Activated CD4-positive, alpha-beta T cell treated with anti-CD3 and anti-CD28 coated beads, Interleukin-2, amount 10 ng/mL, durations not matched to agents 24 days and 14 days (primary cell): ENCODE measurements at regions not wholly inside any gene's neighbourhood (a gene's known extent, or its start where the extent isn't known, plus 50 kb on each side); places are given as distances from the start of the nearest gene placed in this dataset.
"Not testable (repeated sequence)": the region's sequence is repeated elsewhere in the genome, so short reads cannot be mapped to it uniquely, and the experiment has no call there.

Experiments
- DNase-seq: peaks from one replicate; pipeline ENCODE4 v3.0.0; 2022
- H3K27ac Mint-ChIP-seq: one replicate; pipeline ENCODE4 v1.8.0; 2022; ENCODE audit warnings: mild to moderate bottlenecking, mixed read lengths
- H3K27me3 Mint-ChIP-seq: one replicate; pipeline ENCODE4 v1.8.0; 2022; ENCODE audit warnings: mixed read lengths
- H3K36me3 Mint-ChIP-seq: one replicate; pipeline ENCODE4 v1.8.0; 2022; ENCODE audit warnings: low read depth, mild to moderate bottlenecking, mixed read lengths
- H3K4me1 Mint-ChIP-seq: one replicate; pipeline ENCODE4 v1.8.0; 2021; ENCODE audit warnings: mixed read lengths
- H3K4me3 Mint-ChIP-seq: one replicate; pipeline ENCODE4 v1.8.0; 2022; ENCODE audit warnings: mild to moderate bottlenecking, moderate library complexity, mixed read lengths
- H3K9me3 Mint-ChIP-seq: one replicate; pipeline ENCODE4 v1.8.0; 2021; ENCODE audit warnings: mixed read lengths
- intact Hi-C: fragments of 100-400 bp; cut with micrococcal nuclease; formaldehyde crosslinking; loops from one replicate; pipeline ENCODE4 v1.15.1; 2023

GRCh38 chr2:103402336-103402735 lies 640.5 kb downstream of the TMEM182 start:
- no peaks in the 10 kb centered on the region for H3K4me1 Mint-ChIP-seq
- no peaks in the 10 kb centered on the region for H3K36me3 Mint-ChIP-seq
- DNase-seq = no peak
- no peaks in the 10 kb centered on the region for H3K27me3 Mint-ChIP-seq
- H3K4me3 Mint-ChIP-seq = no peak overlapping the region
- intact Hi-C loops = no loop called here
- peaks cover 5% of the 10 kb centered on the region for H3K9me3 Mint-ChIP-seq
- H3K27ac Mint-ChIP-seq = no peak overlapping the region

- intact Hi-C loops = no loop called here
- peaks cover 5% of the 10 kb centered on the region for H3K9me3 Mint-ChIP-seq
- H3K27ac Mint-ChIP-seq = no peak overlapping the region
- no peaks in the 10 kb centered on the region for H3K27me3 Mint-ChIP-seq
- no peaks in the 10 kb centered on the region for H3K4me1 Mint-ChIP-seq
- DNase-seq = no peak
- H3K4me3 Mint-ChIP-seq = no peak overlapping the region
- H3K36me3 Mint-ChIP-seq = no peaks in the 10 kb centered on the region
These were observed 641.1 kb downstream of the TMEM182 start for GRCh38 chr2:103402944-103403343.

- H3K4me1 Mint-ChIP-seq, H3K27ac Mint-ChIP-seq, intact Hi-C loops, H3K9me3 Mint-ChIP-seq, H3K4me3 Mint-ChIP-seq, H3K27me3 Mint-ChIP-seq, H3K36me3 Mint-ChIP-seq, DNase-seq: not testable (repeated sequence)
These were observed 641.6 kb downstream of the TMEM182 start for GRCh38 chr2:103403388-103403787.

- intact Hi-C loops = no loop called here
- no peaks in the 10 kb centered on the region for H3K27me3 Mint-ChIP-seq
- H3K4me1 Mint-ChIP-seq = no peaks in the 10 kb centered on the region
- no peaks in the 10 kb centered on the region for H3K36me3 Mint-ChIP-seq
- H3K9me3 Mint-ChIP-seq = peaks cover 7% of the 10 kb centered on the region
- no peak overlapping the region for H3K4me3 Mint-ChIP-seq
- DNase-seq = no peak
- H3K27ac Mint-ChIP-seq = no peak overlapping the region
These were observed 648.4 kb downstream of the TMEM182 start for GRCh38 chr2:103410221-103410620.

GRCh38 chr2:103419506-103419905 lies 657.7 kb downstream of the TMEM182 start:
- DNase-seq = no peak
- no peak overlapping the region for H3K4me3 Mint-ChIP-seq
- intact Hi-C loops = no loop called here
- peaks cover 7% of the 10 kb centered on the region for H3K9me3 Mint-ChIP-seq
- H3K4me1 Mint-ChIP-seq = no peaks in the 10 kb centered on the region
- no peak overlapping the region for H3K27ac Mint-ChIP-seq
- no peaks in the 10 kb centered on the region for H3K36me3 Mint-ChIP-seq
- no peaks in the 10 kb centered on the region for H3K27me3 Mint-ChIP-seq

GRCh38 chr2:103423100-103423499 lies 661.3 kb downstream of the TMEM182 start:
- no peak overlapping the region for H3K4me3 Mint-ChIP-seq
- intact Hi-C loops = no loop called here
- H3K36me3 Mint-ChIP-seq = no peaks in the 10 kb centered on the region
- no peak for DNase-seq
- no peaks in the 10 kb centered on the region for H3K9me3 Mint-ChIP-seq
- H3K27ac Mint-ChIP-seq = no peak overlapping the region
- no peaks in the 10 kb centered on the region for H3K27me3 Mint-ChIP-seq
- no peaks in the 10 kb centered on the region for H3K4me1 Mint-ChIP-seq

- Mint-ChIP-seq H3K27ac (no peak overlapping the region), H3K36me3 (no peaks in the 10 kb centered on the region), H3K4me3 (no peak overlapping the region), H3K27me3 (no peaks in the 10 kb centered on the region), H3K9me3 (no peaks in the 10 kb centered on the region), H3K4me1 (no peaks in the 10 kb centered on the region)
- intact Hi-C loops = loop anchor here (5.0 kb wide), 1 partner anchor 35 kb away; no protein-coding TSS in a partner anchor
- DNase-seq = no peak
These were observed 665.7 kb downstream of the TMEM182 start for GRCh38 chr2:103427567-103427966.

GRCh38 chr2:103430191-103430590 lies 668.4 kb downstream of the TMEM182 start:
- no peak overlapping the region for H3K27ac Mint-ChIP-seq
- no peaks in the 10 kb centered on the region for H3K27me3 Mint-ChIP-seq
- H3K36me3 Mint-ChIP-seq = no peaks in the 10 kb centered on the region
- H3K9me3 Mint-ChIP-seq = peaks cover 3% of the 10 kb centered on the region
- no peak for DNase-seq
- no peak overlapping the region for H3K4me3 Mint-ChIP-seq
- H3K4me1 Mint-ChIP-seq = no peaks in the 10 kb centered on the region
- intact Hi-C loops = no loop called here

GRCh38 chr2:103435010-103435409 lies 673.2 kb downstream of the TMEM182 start:
- no peaks in the 10 kb centered on the region for H3K4me1 Mint-ChIP-seq
- no peak overlapping the region for H3K4me3 Mint-ChIP-seq
- no peak overlapping the region for H3K27ac Mint-ChIP-seq
- intact Hi-C loops = no loop called here
- no peaks in the 10 kb centered on the region for H3K36me3 Mint-ChIP-seq
- DNase-seq = no peak
- no peaks in the 10 kb centered on the region for H3K27me3 Mint-ChIP-seq
- peaks cover 12% of the 10 kb centered on the region for H3K9me3 Mint-ChIP-seq

- H3K4me1 Mint-ChIP-seq = no peaks in the 10 kb centered on the region
- no peak overlapping the region for H3K27ac Mint-ChIP-seq
- peaks cover 12% of the 10 kb centered on the region for H3K9me3 Mint-ChIP-seq
- intact Hi-C loops = no loop called here
- no peaks in the 10 kb centered on the region for H3K27me3 Mint-ChIP-seq
- no peaks in the 10 kb centered on the region for H3K36me3 Mint-ChIP-seq
- no peak for DNase-seq
- no peak overlapping the region for H3K4me3 Mint-ChIP-seq
These were observed 675.3 kb downstream of the TMEM182 start for GRCh38 chr2:103437161-103437560.

- Mint-ChIP-seq H3K27ac (no peak overlapping the region), H3K36me3 (no peaks in the 10 kb centered on the region), H3K4me1 (no peaks in the 10 kb centered on the region), H3K9me3 (peaks cover 5% of the 10 kb centered on the region), H3K4me3 (no peak overlapping the region), H3K27me3 (no peaks in the 10 kb centered on the region)
- no peak for DNase-seq
- intact Hi-C loops = no loop called here
These were observed 683.5 kb downstream of the TMEM182 start for GRCh38 chr2:103445347-103445746.

GRCh38 chr2:103448495-103448894 lies 686.7 kb downstream of the TMEM182 start:
- no peaks in the 10 kb centered on the region for H3K4me1 Mint-ChIP-seq
- H3K27me3 Mint-ChIP-seq = no peaks in the 10 kb centered on the region
- H3K9me3 Mint-ChIP-seq = no peaks in the 10 kb centered on the region

GRCh38 chr2:103451283-103451682 lies 689.5 kb downstream of the TMEM182 start:
- H3K9me3 Mint-ChIP-seq = no peaks in the 10 kb centered on the region
- DNase-seq = no peak
- H3K27me3 Mint-ChIP-seq = no peaks in the 10 kb centered on the region
- H3K27ac Mint-ChIP-seq = no peak overlapping the region
- intact Hi-C loops = no loop called here
- no peaks in the 10 kb centered on the region for H3K4me1 Mint-ChIP-seq
- H3K4me3 Mint-ChIP-seq = no peak overlapping the region
- no peaks in the 10 kb centered on the region for H3K36me3 Mint-ChIP-seq

More at GRCh38 chr2:103448495-103448894, 686.7 kb downstream of the TMEM182 start:
- H3K36me3 Mint-ChIP-seq = no peaks in the 10 kb centered on the region
- intact Hi-C loops = no loop called here
- no peak overlapping the region for H3K27ac Mint-ChIP-seq
- no peak for DNase-seq
- H3K4me3 Mint-ChIP-seq = no peak overlapping the region

- no peak for DNase-seq
- intact Hi-C loops = no loop called here
- no peaks in the 10 kb centered on the region for H3K27me3 Mint-ChIP-seq
- no peaks in the 10 kb centered on the region for H3K36me3 Mint-ChIP-seq
- H3K4me1 Mint-ChIP-seq = no peaks in the 10 kb centered on the region
- H3K27ac Mint-ChIP-seq = no peak overlapping the region
- no peaks in the 10 kb centered on the region for H3K9me3 Mint-ChIP-seq
- H3K4me3 Mint-ChIP-seq = no peak overlapping the region
These were observed 697.5 kb downstream of the TMEM182 start for GRCh38 chr2:103459283-103459682.

GRCh38 chr2:103462101-103462500 lies 700.3 kb downstream of the TMEM182 start:
- Mint-ChIP-seq H3K27me3 (no peaks in the 10 kb centered on the region), H3K4me1 (no peaks in the 10 kb centered on the region), H3K27ac (no peak overlapping the region), H3K9me3 (peaks cover 4% of the 10 kb centered on the region), H3K36me3 (no peaks in the 10 kb centered on the region), H3K4me3 (no peak overlapping the region)
- no peak for DNase-seq
- intact Hi-C loops = no loop called here
